ENCODE measurements at regions not wholly inside any gene's neighbourhood (a gene's known extent, or its start where the extent isn't known, plus 50 kb on each side); places are given as distances from the start of the nearest gene placed in this dataset.
"Not testable (repeated sequence)": the region's sequence is repeated elsewhere in the genome, so short reads cannot be mapped to it uniquely, and the experiment has no call there.

GRCh38 chr9:62860939-62861860, 1671.4 kb downstream of the SPATA31A7 start:
- H2AFZ ChIP-seq (ENCODE audit: low read depth); POLR2A ChIA-PET; H3K4me2 ChIP-seq; H3K4me1 ChIP-seq (ENCODE audit: control insufficient read depth in 1 of 2, insufficient read depth in 2 of 2, low read depth in 1 of 2, low read length in 1 of 2); CTCF ChIA-PET; H3K27me3 ChIP-seq (ENCODE audit: insufficient read depth); H4K20me1 ChIP-seq (ENCODE audit: insufficient read depth); H3K9me2 ChIP-seq; H3K4me3 ChIP-seq (ENCODE audit: low read depth in 2 of 2, low read length in 1 of 2); H3F3A ChIP-seq (replicated peaks; ENCODE audit: insufficient read depth); H3K36me3 ChIP-seq (replicated peaks in 1 of 2; ENCODE audit: control insufficient read depth in 1 of 2, insufficient read depth in 2 of 2, low read length in 1 of 2); H3K27ac ChIP-seq (ENCODE audit: low read depth in 2 of 2, low read length in 1 of 2); DNase-seq; H3K79me2 ChIP-seq (ENCODE audit: insufficient read depth); H3K9ac ChIP-seq; H3K9me3 ChIP-seq: not testable (repeated sequence)
- WGBS (ENCODE audit: low lambda C conversion rate): 46% methylated on average over 11 of the region's 11 CpGs

- H3K9ac ChIP-seq; H3K4me1 ChIP-seq (ENCODE audit: control insufficient read depth in 1 of 2, insufficient read depth in 2 of 2, low read depth in 1 of 2, low read length in 1 of 2); DNase-seq; H3F3A ChIP-seq (replicated peaks; ENCODE audit: insufficient read depth); H3K79me2 ChIP-seq (ENCODE audit: insufficient read depth); H4K20me1 ChIP-seq (ENCODE audit: insufficient read depth); H3K27me3 ChIP-seq (ENCODE audit: insufficient read depth); POLR2A ChIA-PET; H3K9me3 ChIP-seq; CTCF ChIA-PET; H3K36me3 ChIP-seq (replicated peaks in 1 of 2; ENCODE audit: control insufficient read depth in 1 of 2, insufficient read depth in 2 of 2, low read length in 1 of 2); H2AFZ ChIP-seq (ENCODE audit: low read depth); H3K27ac ChIP-seq (ENCODE audit: low read depth in 2 of 2, low read length in 1 of 2); H3K9me2 ChIP-seq; H3K4me2 ChIP-seq; H3K4me3 ChIP-seq (ENCODE audit: low read depth in 2 of 2, low read length in 1 of 2): not testable (repeated sequence)
- 39% methylated on average over 2 of the region's 2 CpGs for WGBS (ENCODE audit: low lambda C conversion rate)
Observed at GRCh38 chr9:62862180-62862579, 1672.3 kb downstream of the SPATA31A7 start.

GRCh38 chr9:62863319-62863718, 1673.5 kb downstream of the SPATA31A7 start:
- H3K27ac ChIP-seq (ENCODE audit: low read depth in 2 of 2, low read length in 1 of 2); H3K4me2 ChIP-seq; DNase-seq; H3K27me3 ChIP-seq (ENCODE audit: insufficient read depth); H2AFZ ChIP-seq (ENCODE audit: low read depth); H3K4me3 ChIP-seq (ENCODE audit: low read depth in 2 of 2, low read length in 1 of 2); CTCF ChIA-PET; H3K79me2 ChIP-seq (ENCODE audit: insufficient read depth); POLR2A ChIA-PET; H3K9me3 ChIP-seq; H4K20me1 ChIP-seq (ENCODE audit: insufficient read depth); H3K4me1 ChIP-seq (ENCODE audit: control insufficient read depth in 1 of 2, insufficient read depth in 2 of 2, low read depth in 1 of 2, low read length in 1 of 2); H3F3A ChIP-seq (replicated peaks; ENCODE audit: insufficient read depth); H3K36me3 ChIP-seq (replicated peaks in 1 of 2; ENCODE audit: control insufficient read depth in 1 of 2, insufficient read depth in 2 of 2, low read length in 1 of 2); H3K9ac ChIP-seq; H3K9me2 ChIP-seq: not testable (repeated sequence)
- WGBS (ENCODE audit: low lambda C conversion rate): 58% methylated on average over 4 of the region's 4 CpGs

- DNase-seq; H3K9ac ChIP-seq; H3K9me3 ChIP-seq; H3K4me1 ChIP-seq (ENCODE audit: control insufficient read depth in 1 of 2, insufficient read depth in 2 of 2, low read depth in 1 of 2, low read length in 1 of 2); H4K20me1 ChIP-seq (ENCODE audit: insufficient read depth); POLR2A ChIA-PET; H3K79me2 ChIP-seq (ENCODE audit: insufficient read depth); H3K36me3 ChIP-seq (replicated peaks in 1 of 2; ENCODE audit: control insufficient read depth in 1 of 2, insufficient read depth in 2 of 2, low read length in 1 of 2); H3K27ac ChIP-seq (ENCODE audit: low read depth in 2 of 2, low read length in 1 of 2); H3K4me3 ChIP-seq (ENCODE audit: low read depth in 2 of 2, low read length in 1 of 2); H3F3A ChIP-seq (replicated peaks; ENCODE audit: insufficient read depth); CTCF ChIA-PET; H3K4me2 ChIP-seq; H3K27me3 ChIP-seq (ENCODE audit: insufficient read depth); H3K9me2 ChIP-seq: not testable (repeated sequence)
- WGBS (ENCODE audit: low lambda C conversion rate): 82% methylated on average over 8 of the region's 8 CpGs
- H2AFZ ChIP-seq (ENCODE audit: low read depth): 0 out of 2 replicates have a peak overlapping the region, but pooled peaks have one; percentile 74
Observed at GRCh38 chr9:62863867-62864266, 1674.0 kb downstream of the SPATA31A7 start.

- H3K9ac ChIP-seq; POLR2A ChIA-PET; H3K4me2 ChIP-seq; H3K9me2 ChIP-seq; CTCF ChIA-PET; H3K79me2 ChIP-seq (ENCODE audit: insufficient read depth); H3K4me1 ChIP-seq (ENCODE audit: control insufficient read depth in 1 of 2, insufficient read depth in 2 of 2, low read depth in 1 of 2, low read length in 1 of 2); H4K20me1 ChIP-seq (ENCODE audit: insufficient read depth); H3F3A ChIP-seq (replicated peaks; ENCODE audit: insufficient read depth); H3K9me3 ChIP-seq; H2AFZ ChIP-seq (ENCODE audit: low read depth); H3K27me3 ChIP-seq (ENCODE audit: insufficient read depth); H3K36me3 ChIP-seq (replicated peaks in 1 of 2; ENCODE audit: control insufficient read depth in 1 of 2, insufficient read depth in 2 of 2, low read length in 1 of 2): not testable (repeated sequence)
- H3K27ac ChIP-seq (ENCODE audit: low read depth in 2 of 2, low read length in 1 of 2): peak overlapping the region in 1 of 2 experiments; percentile 71; a peak in 2 of 4 replicates
- 41% methylated on average over 28 of the region's 28 CpGs for WGBS (ENCODE audit: low lambda C conversion rate)
- peak overlapping the region in 1 of 2 experiments; percentile 41; a peak in 2 of 4 replicates for H3K4me3 ChIP-seq (ENCODE audit: low read depth in 2 of 2, low read length in 1 of 2)
- peak; percentile 88 for DNase-seq
Observed at GRCh38 chr9:62864481-62865469, 1674.9 kb downstream of the SPATA31A7 start.

GRCh38 chr9:62869061-62869460, 1679.2 kb downstream of the SPATA31A7 start:
- POLR2A ChIA-PET, H3K4me2 ChIP-seq: not testable (repeated sequence)
- 42% methylated on average over 2 of the region's 4 CpGs for WGBS (ENCODE audit: low lambda C conversion rate)

More at GRCh38 chr9:62869061-62869460, 1679.2 kb downstream of the SPATA31A7 start:
- H3K4me1 ChIP-seq (ENCODE audit: control insufficient read depth in 1 of 2, insufficient read depth in 2 of 2, low read depth in 1 of 2, low read length in 1 of 2); H3K9me3 ChIP-seq; DNase-seq; H3K9me2 ChIP-seq; H3K9ac ChIP-seq; CTCF ChIA-PET; H4K20me1 ChIP-seq (ENCODE audit: insufficient read depth); H3K4me3 ChIP-seq (ENCODE audit: low read depth in 2 of 2, low read length in 1 of 2); H3K79me2 ChIP-seq (ENCODE audit: insufficient read depth); H3K36me3 ChIP-seq (replicated peaks in 1 of 2; ENCODE audit: control insufficient read depth in 1 of 2, insufficient read depth in 2 of 2, low read length in 1 of 2); H2AFZ ChIP-seq (ENCODE audit: low read depth); H3K27ac ChIP-seq (ENCODE audit: low read depth in 2 of 2, low read length in 1 of 2); H3F3A ChIP-seq (replicated peaks; ENCODE audit: insufficient read depth); H3K27me3 ChIP-seq (ENCODE audit: insufficient read depth): not testable (repeated sequence)
